ENCODE measurements at regions not wholly inside any gene's neighbourhood (a gene's known extent, or its start where the extent isn't known, plus 50 kb on each side); places are given as distances from the start of the nearest gene placed in this dataset.

- TF ChIP-seq EZH2phosphoT487 (IDR thresholded peaks at IDR 0.05; ENCODE audit: borderline replicate concordance) (no peak), CTCF (conservative IDR thresholded peaks at IDR 0.05; ENCODE audit: low read length) (no peak)
- H3K4me1 ChIP-seq (ENCODE audit: insufficient read depth, low read length, poor library complexity, severe bottlenecking) = no peaks in the 10 kb centered on the region
Observed at GRCh38 chr10:111234234-111234913, 157.5 kb downstream of the ADRA2A start.

DNA sequence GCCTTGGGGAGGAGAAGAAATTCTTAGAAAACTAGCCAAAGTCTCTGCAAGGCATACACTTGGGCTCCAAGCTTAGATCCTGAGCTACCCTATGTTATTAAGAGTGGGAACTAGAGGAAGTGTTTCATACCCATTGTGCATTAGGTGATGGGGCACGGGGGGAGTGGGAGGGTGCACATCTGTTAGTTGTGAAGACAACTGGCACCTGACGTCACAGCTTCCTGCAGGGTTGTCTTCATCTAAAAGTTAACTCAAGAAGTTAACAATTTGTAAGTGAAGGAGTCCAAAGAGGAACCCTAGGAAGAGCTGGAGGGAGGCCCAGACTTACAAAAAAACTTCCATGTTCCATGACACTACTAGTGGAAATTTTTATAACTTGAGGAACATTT, 158.1 kb downstream of the ADRA2A start:
- H3K4me2 ChIP-seq (ENCODE audit: low read depth, low read length, poor library complexity, severe bottlenecking) = no peak overlapping the region
- no peak overlapping the region for H3K4me3 ChIP-seq (ENCODE audit: low read length, poor library complexity, severe bottlenecking)
- no peaks in the 10 kb centered on the region for H3K36me3 ChIP-seq (ENCODE audit: insufficient read depth, low read length)
- no peaks in the 10 kb centered on the region for H3K9me2 ChIP-seq (replicated peaks; ENCODE audit: low read depth, low read length)
- no peaks in the 10 kb centered on the region for H3K4me1 ChIP-seq (ENCODE audit: insufficient read depth, low read length, poor library complexity, severe bottlenecking)
- no peaks in the 10 kb centered on the region for H4K20me1 ChIP-seq (ENCODE audit: insufficient read depth, low read length, poor library complexity, severe bottlenecking)
- no peaks in the 10 kb centered on the region; the same call in 1 of the 2 replicates for H3K9me3 ChIP-seq (ENCODE audit: insufficient read depth, low read depth, low read length)
- no peaks in the 10 kb centered on the region for H3K79me2 ChIP-seq (ENCODE audit: insufficient read depth, low read length)
- no peaks in the 10 kb centered on the region for H3F3A ChIP-seq (ENCODE audit: low read depth)
- H3K27me3 ChIP-seq (ENCODE audit: insufficient read depth, low read length, poor library complexity, severe bottlenecking) = no peaks in the 10 kb centered on the region
- H2AFZ ChIP-seq (ENCODE audit: low read length) = no peak overlapping the region
- TF ChIP-seq CTCF (conservative IDR thresholded peaks at IDR 0.05; ENCODE audit: low read length) = no peak
- no peak for TF ChIP-seq EZH2phosphoT487 (IDR thresholded peaks at IDR 0.05; ENCODE audit: borderline replicate concordance)
- H3K9ac ChIP-seq (ENCODE audit: low read depth, low read length, poor library complexity, severe bottlenecking) = no peak overlapping the region

More at GRCh38 chr10:111234234-111234913, 157.5 kb downstream of the ADRA2A start:
- Histone ChIP-seq H3K4me3 (ENCODE audit: low read length, poor library complexity, severe bottlenecking) (no peak overlapping the region), H2AFZ (ENCODE audit: low read length) (no peak overlapping the region), H4K20me1 (ENCODE audit: insufficient read depth, low read length, poor library complexity, severe bottlenecking) (no peaks in the 10 kb centered on the region), H3K27me3 (ENCODE audit: insufficient read depth, low read length, poor library complexity, severe bottlenecking) (no peaks in the 10 kb centered on the region), H3K9me3 (ENCODE audit: insufficient read depth, low read depth, low read length) (no peaks in the 10 kb centered on the region; the same call in 1 of the 2 replicates), H3K9me2 (replicated peaks; ENCODE audit: low read depth, low read length) (no peaks in the 10 kb centered on the region), H3K79me2 (ENCODE audit: insufficient read depth, low read length) (no peaks in the 10 kb centered on the region), H3K36me3 (ENCODE audit: insufficient read depth, low read length) (no peaks in the 10 kb centered on the region), H3K4me2 (ENCODE audit: low read depth, low read length, poor library complexity, severe bottlenecking) (no peak overlapping the region), H3K9ac (ENCODE audit: low read depth, low read length, poor library complexity, severe bottlenecking) (no peak overlapping the region), H3F3A (ENCODE audit: low read depth) (no peaks in the 10 kb centered on the region)

DNA sequence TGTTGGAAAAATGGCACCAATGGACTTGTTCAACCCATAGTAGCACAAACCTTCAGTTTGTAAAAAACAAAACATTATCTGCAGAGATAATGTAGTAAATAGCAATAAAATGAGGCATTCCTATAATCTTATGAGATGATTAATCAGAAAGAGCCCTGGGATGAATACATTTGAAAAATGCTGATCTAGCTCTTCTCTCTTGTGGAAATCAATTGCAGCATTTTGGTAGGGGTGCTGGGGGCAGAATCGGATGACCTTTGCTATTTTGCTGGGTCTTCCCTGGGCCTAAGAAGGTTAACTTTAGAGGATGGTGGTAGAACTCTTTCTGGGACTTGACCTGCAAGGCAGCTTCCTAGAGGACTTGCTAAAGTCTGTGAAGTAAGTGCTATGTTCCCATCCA, 163.5 kb downstream of the ADRA2A start:
- no peaks in the 10 kb centered on the region for H3K4me1 ChIP-seq (ENCODE audit: insufficient read depth, low read length, poor library complexity, severe bottlenecking)
- H3K4me3 ChIP-seq (ENCODE audit: low read length, poor library complexity, severe bottlenecking) = no peak overlapping the region
- H3F3A ChIP-seq (ENCODE audit: low read depth) = no peaks in the 10 kb centered on the region
- no peaks in the 10 kb centered on the region for H3K9me2 ChIP-seq (replicated peaks; ENCODE audit: low read depth, low read length)
- no peak overlapping the region for H2AFZ ChIP-seq (ENCODE audit: low read length)
- TF ChIP-seq EZH2phosphoT487 (IDR thresholded peaks at IDR 0.05; ENCODE audit: borderline replicate concordance) (no peak), CTCF (conservative IDR thresholded peaks at IDR 0.05; ENCODE audit: low read length) (no peak)
- H3K36me3 ChIP-seq (ENCODE audit: insufficient read depth, low read length) = no peaks in the 10 kb centered on the region
- H3K9ac ChIP-seq (ENCODE audit: low read depth, low read length, poor library complexity, severe bottlenecking) = no peak overlapping the region
- H3K27me3 ChIP-seq (ENCODE audit: insufficient read depth, low read length, poor library complexity, severe bottlenecking) = no peaks in the 10 kb centered on the region
- no peaks in the 10 kb centered on the region for H4K20me1 ChIP-seq (ENCODE audit: insufficient read depth, low read length, poor library complexity, severe bottlenecking)
- no peak overlapping the region for H3K4me2 ChIP-seq (ENCODE audit: low read depth, low read length, poor library complexity, severe bottlenecking)
- no peaks in the 10 kb centered on the region; the same call in 1 of the 2 replicates for H3K9me3 ChIP-seq (ENCODE audit: insufficient read depth, low read depth, low read length)
- no peaks in the 10 kb centered on the region for H3K79me2 ChIP-seq (ENCODE audit: insufficient read depth, low read length)

Data from Loucy (cell line).